H1 (cell line): ENCODE measurements at regions not wholly inside any gene's neighbourhood (a gene's known extent, or its start where the extent isn't known, plus 50 kb on each side); places are given as distances from the start of the nearest gene placed in this dataset.

Experiments
- SAP30 ChIP-seq: fragments of 300-600 bp; sonication (generic); IDR thresholded peaks from 2 replicates; pipeline ENCODE4 v1.7.1; 2012; ENCODE audit warnings: low read length, moderate library complexity, mild to moderate bottlenecking, inconsistent platforms; ENCODE audit not compliant: insufficient read depth, insufficient replicate concordance
- TF ChIP-seq, protein P1 (sequence below): IDR thresholded peaks from 2 replicates; pipeline ENCODE4 v1.6.1; 2011; ENCODE audit warnings: low read length, improper control_type of control experiment

DNA sequence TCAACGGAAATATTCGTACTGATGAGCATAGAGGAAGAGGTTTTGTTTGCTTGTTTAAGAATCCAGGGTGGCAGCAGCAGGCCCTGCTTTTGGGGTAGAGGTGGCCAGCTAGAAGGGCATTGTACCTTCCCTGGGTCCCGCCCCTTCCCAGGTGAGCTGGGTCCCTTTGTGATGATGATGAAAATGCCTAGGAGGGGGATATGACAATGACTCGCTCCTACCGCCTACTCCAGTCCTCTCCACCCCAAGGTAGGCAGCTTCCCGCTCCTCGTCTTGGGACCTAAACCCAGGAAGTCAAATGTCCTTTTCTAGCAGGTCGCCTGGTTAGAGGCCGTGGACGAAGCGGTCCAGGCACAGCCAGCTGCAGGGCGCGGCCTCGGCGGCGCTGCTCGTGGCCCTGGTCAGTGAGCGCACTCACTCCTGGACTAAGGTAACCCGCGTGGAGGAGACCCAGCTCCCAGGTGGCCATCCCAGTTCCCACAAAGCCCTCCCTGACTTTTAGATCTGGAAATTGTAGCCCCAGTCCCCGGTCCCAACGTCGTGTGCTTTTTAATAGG is 141.4 kb downstream of the LSMEM1 start (continued):
- TF ChIP-seq, protein P1, sequence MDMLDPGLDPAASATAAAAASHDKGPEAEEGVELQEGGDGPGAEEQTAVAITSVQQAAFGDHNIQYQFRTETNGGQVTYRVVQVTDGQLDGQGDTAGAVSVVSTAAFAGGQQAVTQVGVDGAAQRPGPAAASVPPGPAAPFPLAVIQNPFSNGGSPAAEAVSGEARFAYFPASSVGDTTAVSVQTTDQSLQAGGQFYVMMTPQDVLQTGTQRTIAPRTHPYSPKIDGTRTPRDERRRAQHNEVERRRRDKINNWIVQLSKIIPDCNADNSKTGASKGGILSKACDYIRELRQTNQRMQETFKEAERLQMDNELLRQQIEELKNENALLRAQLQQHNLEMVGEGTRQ: no peak
- TF ChIP-seq SAP30: no peak
